ENCODE measurements at regions not wholly inside any gene's neighbourhood (a gene's known extent, or its start where the extent isn't known, plus 50 kb on each side); places are given as distances from the start of the nearest gene placed in this dataset.

DNA sequence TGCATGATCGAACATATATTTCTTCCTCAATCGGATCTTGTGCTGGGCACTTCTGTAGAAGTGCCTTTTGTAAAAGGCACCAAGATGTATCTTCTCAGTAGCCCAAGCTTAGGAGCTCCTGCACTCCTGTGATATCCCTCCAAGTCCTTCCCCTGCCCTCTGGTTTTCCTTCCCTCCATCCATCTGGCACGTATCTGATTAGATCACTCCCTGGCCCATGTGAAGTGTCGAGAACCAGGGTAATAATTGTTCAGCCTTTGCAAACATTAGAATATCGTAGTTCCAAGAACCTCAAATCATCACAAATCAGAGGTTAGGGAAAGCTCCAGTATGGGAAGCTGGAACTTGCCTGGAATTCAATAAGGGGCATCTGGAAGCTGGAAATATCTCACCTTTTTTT, 221.1 kb upstream of the AUTS2 start:
- TF ChIP-seq TAF1 (IDR thresholded peaks at IDR 0.05; ENCODE audit: borderline replicate concordance, insufficient read depth, low read length) (no peak), POLR2AphosphoS5 (IDR thresholded peaks at IDR 0.05; ENCODE audit: low read depth, low read length) (no peak), FOXP2 (optimal IDR thresholded peaks at IDR 0.05; ENCODE audit: borderline replicate concordance, extremely low read depth, extremely low read length, insufficient read depth) (no peak), SIN3A (IDR thresholded peaks at IDR 0.05; ENCODE audit: borderline replicate concordance, insufficient read depth, low read length) (no peak)
- TF ChIP-seq, protein P1, sequence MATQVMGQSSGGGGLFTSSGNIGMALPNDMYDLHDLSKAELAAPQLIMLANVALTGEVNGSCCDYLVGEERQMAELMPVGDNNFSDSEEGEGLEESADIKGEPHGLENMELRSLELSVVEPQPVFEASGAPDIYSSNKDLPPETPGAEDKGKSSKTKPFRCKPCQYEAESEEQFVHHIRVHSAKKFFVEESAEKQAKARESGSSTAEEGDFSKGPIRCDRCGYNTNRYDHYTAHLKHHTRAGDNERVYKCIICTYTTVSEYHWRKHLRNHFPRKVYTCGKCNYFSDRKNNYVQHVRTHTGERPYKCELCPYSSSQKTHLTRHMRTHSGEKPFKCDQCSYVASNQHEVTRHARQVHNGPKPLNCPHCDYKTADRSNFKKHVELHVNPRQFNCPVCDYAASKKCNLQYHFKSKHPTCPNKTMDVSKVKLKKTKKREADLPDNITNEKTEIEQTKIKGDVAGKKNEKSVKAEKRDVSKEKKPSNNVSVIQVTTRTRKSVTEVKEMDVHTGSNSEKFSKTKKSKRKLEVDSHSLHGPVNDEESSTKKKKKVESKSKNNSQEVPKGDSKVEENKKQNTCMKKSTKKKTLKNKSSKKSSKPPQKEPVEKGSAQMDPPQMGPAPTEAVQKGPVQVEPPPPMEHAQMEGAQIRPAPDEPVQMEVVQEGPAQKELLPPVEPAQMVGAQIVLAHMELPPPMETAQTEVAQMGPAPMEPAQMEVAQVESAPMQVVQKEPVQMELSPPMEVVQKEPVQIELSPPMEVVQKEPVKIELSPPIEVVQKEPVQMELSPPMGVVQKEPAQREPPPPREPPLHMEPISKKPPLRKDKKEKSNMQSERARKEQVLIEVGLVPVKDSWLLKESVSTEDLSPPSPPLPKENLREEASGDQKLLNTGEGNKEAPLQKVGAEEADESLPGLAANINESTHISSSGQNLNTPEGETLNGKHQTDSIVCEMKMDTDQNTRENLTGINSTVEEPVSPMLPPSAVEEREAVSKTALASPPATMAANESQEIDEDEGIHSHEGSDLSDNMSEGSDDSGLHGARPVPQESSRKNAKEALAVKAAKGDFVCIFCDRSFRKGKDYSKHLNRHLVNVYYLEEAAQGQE (IDR thresholded peaks at IDR 0.05; ENCODE audit: insufficient read depth in 1 of 2, low read depth in 2 of 2, low read length in 2 of 2) = no peak

DNA sequence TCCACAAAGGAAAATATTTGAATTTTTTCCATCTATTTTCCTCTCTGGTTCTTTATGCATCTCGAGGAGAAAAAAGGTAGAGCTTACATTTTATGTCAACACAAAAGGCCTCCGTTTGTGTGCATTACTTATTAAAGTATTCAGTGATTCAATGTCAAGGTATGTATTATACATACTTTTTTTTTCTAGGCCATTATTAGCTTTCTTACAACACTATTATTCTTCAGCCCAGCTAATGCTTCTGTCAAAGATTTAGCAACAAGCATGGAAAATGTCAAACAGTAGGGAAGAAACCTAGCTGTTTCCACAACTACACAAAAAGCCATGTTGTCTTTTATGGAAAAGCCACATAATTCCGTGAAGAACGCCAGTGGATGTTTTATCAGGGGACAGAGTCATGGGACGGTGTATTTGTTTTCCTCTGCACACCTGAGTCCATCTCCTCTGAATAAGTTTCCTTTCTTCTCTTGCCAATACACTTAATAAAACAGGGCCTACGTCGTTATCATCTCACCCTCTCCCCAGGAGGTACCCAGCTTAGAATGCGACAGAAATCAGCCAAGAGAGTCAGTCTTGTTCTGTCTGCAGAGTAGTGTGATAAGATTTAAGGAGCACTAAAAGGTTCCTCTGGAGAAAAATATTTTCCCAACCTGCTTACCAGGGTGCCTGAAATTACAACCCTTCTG, 209.7 kb upstream of the AUTS2 start:
- TF ChIP-seq SIN3A (IDR thresholded peaks at IDR 0.05; ENCODE audit: borderline replicate concordance, insufficient read depth, low read length) (no peak), POLR2AphosphoS5 (IDR thresholded peaks at IDR 0.05; ENCODE audit: low read depth, low read length) (no peak), FOXP2 (optimal IDR thresholded peaks at IDR 0.05; ENCODE audit: borderline replicate concordance, extremely low read depth, extremely low read length, insufficient read depth) (no peak), TAF1 (IDR thresholded peaks at IDR 0.05; ENCODE audit: borderline replicate concordance, insufficient read depth, low read length) (no peak)
- TF ChIP-seq, protein P1 (IDR thresholded peaks at IDR 0.05; ENCODE audit: insufficient read depth in 1 of 2, low read depth in 2 of 2, low read length in 2 of 2) = no peak

DNA sequence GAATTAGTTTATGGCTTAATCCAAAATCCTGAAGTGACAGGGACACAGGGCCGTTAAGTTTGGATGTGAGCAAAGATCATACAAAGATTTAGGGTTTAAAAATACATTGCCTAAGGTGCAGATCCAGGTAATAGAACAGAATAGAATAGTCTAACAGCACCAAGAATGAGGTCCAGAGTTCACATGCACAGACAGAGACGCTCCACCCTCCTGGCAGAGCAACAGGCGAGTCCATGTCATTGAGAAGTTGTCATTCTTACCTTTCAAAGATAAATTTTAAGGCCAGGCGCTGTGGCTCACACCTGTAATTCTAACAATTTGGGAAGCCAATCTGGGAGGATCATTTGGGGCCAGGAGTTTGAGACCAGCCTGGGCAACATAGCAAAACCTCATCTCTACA, 209.1 kb upstream of the AUTS2 start:
- TF ChIP-seq SIN3A (IDR thresholded peaks at IDR 0.05; ENCODE audit: borderline replicate concordance, insufficient read depth, low read length) (no peak), FOXP2 (optimal IDR thresholded peaks at IDR 0.05; ENCODE audit: borderline replicate concordance, extremely low read depth, extremely low read length, insufficient read depth) (no peak), TAF1 (IDR thresholded peaks at IDR 0.05; ENCODE audit: borderline replicate concordance, insufficient read depth, low read length) (no peak)
- TF ChIP-seq, protein P1 (IDR thresholded peaks at IDR 0.05; ENCODE audit: insufficient read depth in 1 of 2, low read depth in 2 of 2, low read length in 2 of 2) = no peak

DNA sequence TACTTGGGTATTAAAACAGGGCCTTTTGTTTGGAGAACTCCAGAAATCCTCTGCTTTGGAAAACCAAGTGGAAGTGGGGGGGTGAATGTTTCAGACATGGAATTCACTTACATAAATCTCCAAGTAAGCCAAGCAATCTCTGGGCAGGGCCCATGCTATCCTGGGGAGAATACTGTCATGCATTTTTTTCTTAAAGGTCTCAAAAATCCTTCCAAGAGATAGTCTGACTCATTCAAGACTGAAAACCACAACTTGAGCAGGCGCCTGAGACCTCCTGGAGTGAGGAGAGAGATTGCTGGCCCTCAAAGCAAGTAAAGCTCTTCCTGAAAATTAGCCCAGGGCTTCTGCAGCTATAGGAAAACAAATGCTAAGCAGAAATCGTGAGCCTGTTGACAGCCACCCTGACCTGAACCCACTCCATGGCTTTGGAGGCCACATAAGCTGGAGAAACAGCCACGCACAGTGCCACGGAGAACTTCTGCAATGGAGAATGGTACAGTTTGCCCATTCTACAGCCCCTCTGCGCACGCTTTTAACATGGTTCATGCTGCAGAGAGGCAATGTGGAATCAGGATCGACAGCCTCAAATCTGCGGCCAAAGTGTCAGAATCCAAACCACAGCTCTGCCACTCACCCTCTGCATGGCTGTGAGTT, 203.1 kb upstream of the AUTS2 start:
- TF ChIP-seq, protein P1 (IDR thresholded peaks at IDR 0.05; ENCODE audit: insufficient read depth in 1 of 2, low read depth in 2 of 2, low read length in 2 of 2) = no peak
- TF ChIP-seq TAF1 (IDR thresholded peaks at IDR 0.05; ENCODE audit: borderline replicate concordance, insufficient read depth, low read length) (no peak), POLR2AphosphoS5 (IDR thresholded peaks at IDR 0.05; ENCODE audit: low read depth, low read length) (no peak), FOXP2 (optimal IDR thresholded peaks at IDR 0.05; ENCODE audit: borderline replicate concordance, extremely low read depth, extremely low read length, insufficient read depth) (no peak), SIN3A (IDR thresholded peaks at IDR 0.05; ENCODE audit: borderline replicate concordance, insufficient read depth, low read length) (no peak)

All from PFSK-1 (cell line).